Activated CD4-positive, alpha-beta T cell treated with anti-CD3 and anti-CD28 coated beads, Interleukin-2, amount 50 U/mL, for 1 hour (primary cell): ENCODE measurements at regions not wholly inside any gene's neighbourhood (a gene's known extent, or its start where the extent isn't known, plus 50 kb on each side); places are given as distances from the start of the nearest gene placed in this dataset.
"Not testable (repeated sequence)": the region's sequence is repeated elsewhere in the genome, so short reads cannot be mapped to it uniquely, and the experiment has no call there.

ENCODE experiments used
- DNase-seq: peaks from one replicate; pipeline ENCODE4 v3.0.0-alpha.2; 2020

GRCh38 chr4:27908356-27908755 lies 1047.7 kb downstream of the STIM2 start:
- DNase-seq = no peak

- DNase-seq = no peak
These were observed 1049.6 kb downstream of the STIM2 start for GRCh38 chr4:27910227-27910626.

- DNase-seq = no peak
These were observed 1050.4 kb downstream of the STIM2 start for GRCh38 chr4:27911047-27911446.

GRCh38 chr4:27913738-27914137 lies 1053.1 kb downstream of the STIM2 start:
- DNase-seq = no peak

- no peak for DNase-seq
These were observed 1055.2 kb downstream of the STIM2 start for GRCh38 chr4:27915822-27916221.

GRCh38 chr4:27916452-27917184 lies 1056.0 kb downstream of the STIM2 start:
- no peak for DNase-seq

- no peak for DNase-seq
These were observed 1056.7 kb downstream of the STIM2 start for GRCh38 chr4:27917381-27917780.

GRCh38 chr4:27921231-27921630 lies 1060.6 kb downstream of the STIM2 start:
- no peak for DNase-seq

GRCh38 chr4:27928761-27929540 lies 1068.3 kb downstream of the STIM2 start:
- DNase-seq = no peak

GRCh38 chr4:27930291-27930690 lies 1069.7 kb downstream of the STIM2 start:
- DNase-seq = no peak

- no peak for DNase-seq
These were observed 1070.3 kb downstream of the STIM2 start for GRCh38 chr4:27930976-27931375.

GRCh38 chr4:27931584-27931983 lies 1070.9 kb downstream of the STIM2 start:
- DNase-seq = no peak

- DNase-seq = no peak
These were observed 1074.2 kb downstream of the STIM2 start for GRCh38 chr4:27934871-27935270.

GRCh38 chr4:27946799-27947198 lies 1086.2 kb downstream of the STIM2 start:
- no peak for DNase-seq

- DNase-seq = no peak
These were observed 1086.7 kb downstream of the STIM2 start for GRCh38 chr4:27947302-27947701.

GRCh38 chr4:27964095-27964494 lies 1103.5 kb downstream of the STIM2 start:
- DNase-seq = no peak

- DNase-seq = no peak
These were observed 1106.0 kb downstream of the STIM2 start for GRCh38 chr4:27966664-27967063.

- no peak for DNase-seq
These were observed 1112.4 kb downstream of the STIM2 start for GRCh38 chr4:27973056-27973455.

- DNase-seq = no peak
These were observed 1113.1 kb downstream of the STIM2 start for GRCh38 chr4:27973700-27974099.

- no peak for DNase-seq
These were observed 1113.7 kb downstream of the STIM2 start for GRCh38 chr4:27974339-27974738.

GRCh38 chr4:27974881-27975280 lies 1114.2 kb downstream of the STIM2 start:
- not testable (repeated sequence) for DNase-seq

- DNase-seq = not testable (repeated sequence)
These were observed 1117.9 kb downstream of the STIM2 start for GRCh38 chr4:27978427-27979109.

GRCh38 chr4:27985522-27985921 lies 1124.9 kb downstream of the STIM2 start:
- DNase-seq = no peak

GRCh38 chr4:27986476-27986875 lies 1125.8 kb downstream of the STIM2 start:
- DNase-seq = no peak
